Karpas-422 (cell line): ENCODE measurements at regions not wholly inside any gene's neighbourhood (a gene's known extent, or its start where the extent isn't known, plus 50 kb on each side); places are given as distances from the start of the nearest gene placed in this dataset.
"Not testable (repeated sequence)": the region's sequence is repeated elsewhere in the genome, so short reads cannot be mapped to it uniquely, and the experiment has no call there.

Experiments used
- DNase-seq: peaks from one replicate; pipeline ENCODE4 v3.0.0-alpha.2; 2015
- H2AFZ ChIP-seq: fragments of 200-600 bp; sonication (generic); 2 replicates; pipeline ENCODE4 v1.6.1; 2014; ENCODE audit warnings: antibody characterized with exemption, low read length, mixed read lengths
- H3K27ac ChIP-seq: fragments of 200-600 bp; sonication (generic); 2 replicates; pipeline ENCODE4 v1.5.1; 2014; ENCODE audit warnings: mild to moderate bottlenecking, low read length, moderate library complexity
- H3K27me3 ChIP-seq: fragments of 200-600 bp; sonication (generic); 2 replicates; pipeline ENCODE4 v1.6.1; 2014; ENCODE audit warnings: low read length, mixed read lengths
- H3K36me3 ChIP-seq: fragments of 200-600 bp; sonication (generic); 2 replicates; pipeline ENCODE4 v1.6.1; 2014; ENCODE audit warnings: low read length, mixed read lengths; ENCODE audit not compliant: insufficient read depth
- H3K4me1 ChIP-seq: fragments of 200-600 bp; sonication (generic); 2 replicates; pipeline ENCODE4 v1.6.1; 2014; ENCODE audit warnings: mild to moderate bottlenecking, low read length, mixed read lengths
- H3K4me2 ChIP-seq: fragments of 200-600 bp; sonication (generic); 2 replicates; pipeline ENCODE4 v1.6.1; 2014; ENCODE audit warnings: low read length, low read depth, mild to moderate bottlenecking; ENCODE audit not compliant: poor library complexity, severe bottlenecking
- H3K4me3 ChIP-seq: fragments of 200-600 bp; sonication (generic); 2 replicates; pipeline ENCODE4 v1.5.1; 2014; ENCODE audit warnings: mild to moderate bottlenecking, antibody characterized with exemption, low read length, mixed read lengths
- H3K79me2 ChIP-seq: fragments of 200-600 bp; sonication (generic); 2 replicates; pipeline ENCODE4 v1.6.1; 2014; ENCODE audit warnings: mild to moderate bottlenecking, low read length, mixed read lengths
- H3K9ac ChIP-seq: fragments of 200-600 bp; sonication (generic); 2 replicates; pipeline ENCODE4 v1.6.0; 2014; ENCODE audit warnings: low read length
- H3K9me2 ChIP-seq: fragments of 200-600 bp; sonication (generic), shearing (Covaris generic); replicated peaks from 2 replicates; pipeline ENCODE4 v1.6.0; 2014; ENCODE audit warnings: mild to moderate bottlenecking, low read length, moderate library complexity; ENCODE audit not compliant: insufficient read depth
- H3K9me3 ChIP-seq: fragments of 300-700, 200-600 bp; sonication (generic); 2 replicates; pipeline ENCODE4 v1.6.1; 2014; ENCODE audit warnings: low read length, mixed read lengths
- H4K20me1 ChIP-seq: fragments of 200-600 bp; sonication (generic); 2 replicates; pipeline ENCODE4 v1.6.1; 2014; ENCODE audit warnings: mild to moderate bottlenecking, antibody characterized with exemption, low read length, low read depth; ENCODE audit not compliant: insufficient read depth

DNA sequence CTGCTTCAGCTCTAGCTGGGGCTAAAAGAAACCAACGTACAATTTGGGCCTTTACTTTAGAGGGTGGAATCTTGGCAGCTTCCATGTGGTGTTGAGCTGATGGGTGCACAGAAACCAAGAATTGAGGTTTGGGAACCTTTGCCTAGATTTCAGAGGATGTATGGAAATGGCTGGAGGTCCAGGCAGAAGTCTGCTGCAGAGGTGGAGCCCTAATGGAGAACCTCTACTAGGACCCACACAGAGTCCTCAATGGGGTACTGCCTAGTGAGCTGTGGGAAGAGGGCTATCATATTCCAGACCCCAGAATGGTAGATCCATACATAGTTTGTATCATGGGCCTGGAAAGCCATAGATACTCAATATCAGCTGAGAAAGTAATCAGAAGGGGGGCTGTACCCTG, 500.4 kb upstream of the ATP2B1 start:
- Histone ChIP-seq H3K9me2 (no peaks in the 10 kb centered on the region), H4K20me1 (no peaks in the 10 kb centered on the region), H2AFZ (no peak overlapping the region), H3K9ac (no peak overlapping the region), H3K27me3 (no peaks in the 10 kb centered on the region), H3K27ac (no peak overlapping the region), H3K4me2 (no peak overlapping the region), H3K4me3 (no peak overlapping the region), H3K79me2 (no peaks in the 10 kb centered on the region), H3K9me3 (no peaks in the 10 kb centered on the region; the same call in none of the 2 replicates), H3K36me3 (no peaks in the 10 kb centered on the region), H3K4me1 (no peaks in the 10 kb centered on the region)
- DNase-seq, result no peak

DNA sequence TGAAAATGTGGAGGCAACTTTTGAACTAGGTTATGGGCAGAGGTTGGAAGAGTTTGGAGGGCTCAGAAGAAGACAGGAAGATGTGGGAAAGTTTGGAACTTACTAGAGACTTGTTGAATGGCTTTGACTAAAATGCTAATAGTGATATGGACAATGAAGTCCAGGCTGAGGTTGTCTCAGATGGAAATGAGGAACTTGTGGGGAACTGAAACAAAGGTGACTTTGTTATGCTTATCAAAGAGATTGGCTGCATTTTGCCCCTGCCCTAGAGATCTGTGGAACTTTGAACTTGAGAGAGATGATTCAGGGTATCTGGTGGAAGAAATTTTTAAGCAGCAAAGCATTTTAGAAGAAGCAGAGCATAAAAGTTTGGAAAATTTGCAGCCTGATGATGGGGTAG, 499.7 kb upstream of the ATP2B1 start:
- H2AFZ ChIP-seq, H3K9ac ChIP-seq, H3K27me3 ChIP-seq, H3K4me3 ChIP-seq, H3K27ac ChIP-seq, H3K9me3 ChIP-seq, H3K4me2 ChIP-seq, H4K20me1 ChIP-seq, H3K9me2 ChIP-seq, H3K79me2 ChIP-seq, DNase-seq, H3K4me1 ChIP-seq, H3K36me3 ChIP-seq: not testable (repeated sequence)

DNA sequence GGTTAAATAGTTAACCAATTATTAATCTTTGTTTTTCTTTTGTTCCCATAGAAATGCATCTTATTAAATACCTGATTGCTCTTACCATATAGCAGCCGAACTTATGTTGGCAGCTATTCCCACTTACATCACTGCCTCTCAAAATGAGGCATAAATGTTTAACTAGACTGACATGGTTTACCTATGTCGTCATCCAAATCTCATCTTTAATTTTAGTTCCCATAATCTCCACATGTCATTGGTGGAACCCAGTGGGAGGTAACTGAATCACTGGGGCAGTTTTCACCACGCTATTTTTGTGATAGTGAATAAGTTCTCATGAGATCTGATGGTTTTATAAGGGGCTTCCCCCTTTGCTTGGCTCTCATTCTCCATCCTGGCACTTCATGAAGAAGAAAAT, 499.2 kb upstream of the ATP2B1 start:
- H3K4me3 ChIP-seq, result no peak overlapping the region
- H3K9ac ChIP-seq, result no peak overlapping the region
- H3K79me2 ChIP-seq, result no peaks in the 10 kb centered on the region
- no peak overlapping the region for H3K27ac ChIP-seq
- no peaks in the 10 kb centered on the region for H3K36me3 ChIP-seq
- no peaks in the 10 kb centered on the region for H3K4me1 ChIP-seq
- no peak overlapping the region for H3K4me2 ChIP-seq
- H3K9me2 ChIP-seq, result no peaks in the 10 kb centered on the region
- no peaks in the 10 kb centered on the region for H3K27me3 ChIP-seq
- H2AFZ ChIP-seq, result no peak overlapping the region
- no peaks in the 10 kb centered on the region for H4K20me1 ChIP-seq
- no peaks in the 10 kb centered on the region; the same call in none of the 2 replicates for H3K9me3 ChIP-seq
- DNase-seq, result no peak

DNA sequence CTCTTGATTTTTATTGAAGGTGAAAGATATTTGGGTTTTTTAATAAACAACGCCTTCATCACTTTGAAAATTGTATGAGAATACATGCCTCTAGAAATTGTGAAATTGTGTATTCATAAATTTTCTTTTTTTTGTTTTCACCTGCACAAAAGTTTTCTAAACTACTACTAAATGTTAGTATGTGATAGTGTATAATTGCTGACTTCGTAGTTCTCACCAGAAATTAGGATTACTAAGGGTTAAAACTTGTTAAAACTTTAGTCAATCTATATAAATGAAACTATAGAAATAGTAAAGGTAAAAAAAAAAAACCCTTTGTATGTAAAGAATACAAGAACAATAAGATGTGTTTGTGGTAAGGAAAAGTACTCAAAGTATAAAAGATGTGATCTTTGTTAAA, 496.5 kb upstream of the ATP2B1 start:
- no peaks in the 10 kb centered on the region for H3K36me3 ChIP-seq
- H3K4me1 ChIP-seq, result no peaks in the 10 kb centered on the region
- no peaks in the 10 kb centered on the region; the same call in none of the 2 replicates for H3K9me3 ChIP-seq
- no peaks in the 10 kb centered on the region for H3K79me2 ChIP-seq
- no peaks in the 10 kb centered on the region for H4K20me1 ChIP-seq
- no peak overlapping the region for H3K4me3 ChIP-seq
- no peak overlapping the region for H2AFZ ChIP-seq
- DNase-seq, result no peak
- no peak overlapping the region for H3K9ac ChIP-seq
- H3K27me3 ChIP-seq, result no peaks in the 10 kb centered on the region
- no peak overlapping the region for H3K4me2 ChIP-seq
- no peaks in the 10 kb centered on the region for H3K9me2 ChIP-seq
- no peak overlapping the region for H3K27ac ChIP-seq

DNA sequence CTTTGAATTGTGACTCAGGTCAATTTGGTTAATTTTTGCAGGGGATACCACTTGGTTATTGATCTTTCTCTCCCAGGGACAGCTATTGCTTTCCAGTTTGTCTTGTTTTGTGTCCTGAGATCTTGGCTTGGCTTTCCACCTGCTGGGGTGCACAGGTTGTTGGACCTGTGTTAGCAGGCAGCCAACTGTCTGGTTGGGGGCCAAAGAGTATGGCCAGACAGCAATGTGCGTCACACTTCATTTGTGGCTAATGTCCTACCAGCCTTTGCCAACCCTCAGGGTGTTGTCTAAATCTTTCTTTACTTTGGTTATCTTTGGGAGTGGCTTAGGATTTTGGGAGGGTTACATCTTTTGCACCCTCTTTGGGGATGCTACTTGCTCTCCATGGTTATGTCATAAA, 494.9 kb upstream of the ATP2B1 start:
- no peaks in the 10 kb centered on the region for H3K36me3 ChIP-seq
- H3K4me1 ChIP-seq, result no peaks in the 10 kb centered on the region
- H3K9me3 ChIP-seq, result no peaks in the 10 kb centered on the region; the same call in 1 of the 2 replicates
- H3K27ac ChIP-seq, result no peak overlapping the region
- no peak overlapping the region for H3K9ac ChIP-seq
- H3K79me2 ChIP-seq, result no peaks in the 10 kb centered on the region
- H2AFZ ChIP-seq, result no peak overlapping the region
- no peaks in the 10 kb centered on the region for H4K20me1 ChIP-seq
- no peaks in the 10 kb centered on the region for H3K27me3 ChIP-seq
- H3K4me3 ChIP-seq, result no peak overlapping the region
- no peak overlapping the region for H3K4me2 ChIP-seq
- DNase-seq, result no peak
- H3K9me2 ChIP-seq, result no peaks in the 10 kb centered on the region

DNA sequence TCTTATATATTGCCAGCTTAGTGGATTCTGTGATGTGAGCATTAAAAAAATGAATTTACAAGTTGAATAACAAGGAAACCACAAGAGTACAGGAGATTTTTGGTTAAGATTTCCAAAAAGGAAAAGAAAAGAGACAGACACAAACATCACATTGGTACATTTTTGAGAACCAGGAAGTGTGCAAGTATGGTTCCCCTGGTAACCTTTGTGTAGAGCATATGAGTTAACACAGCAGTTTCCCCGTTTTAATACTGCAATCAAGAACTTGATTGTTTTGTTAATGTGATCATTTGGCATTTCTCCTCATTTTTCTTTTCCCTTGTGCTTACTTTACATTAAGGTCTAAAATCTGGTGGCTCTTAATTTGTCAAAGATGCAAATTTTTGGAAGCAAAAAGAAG, 490.4 kb upstream of the ATP2B1 start:
- Histone ChIP-seq H4K20me1 (no peaks in the 10 kb centered on the region), H3K4me2 (no peak overlapping the region), H3K9me2 (no peaks in the 10 kb centered on the region), H3K9ac (no peak overlapping the region), H3K27ac (no peak overlapping the region), H3K27me3 (no peaks in the 10 kb centered on the region), H3K4me1 (no peaks in the 10 kb centered on the region), H2AFZ (no peak overlapping the region), H3K9me3 (no peaks in the 10 kb centered on the region), H3K36me3 (no peaks in the 10 kb centered on the region), H3K79me2 (no peaks in the 10 kb centered on the region), H3K4me3 (no peak overlapping the region)
- DNase-seq, result no peak

DNA sequence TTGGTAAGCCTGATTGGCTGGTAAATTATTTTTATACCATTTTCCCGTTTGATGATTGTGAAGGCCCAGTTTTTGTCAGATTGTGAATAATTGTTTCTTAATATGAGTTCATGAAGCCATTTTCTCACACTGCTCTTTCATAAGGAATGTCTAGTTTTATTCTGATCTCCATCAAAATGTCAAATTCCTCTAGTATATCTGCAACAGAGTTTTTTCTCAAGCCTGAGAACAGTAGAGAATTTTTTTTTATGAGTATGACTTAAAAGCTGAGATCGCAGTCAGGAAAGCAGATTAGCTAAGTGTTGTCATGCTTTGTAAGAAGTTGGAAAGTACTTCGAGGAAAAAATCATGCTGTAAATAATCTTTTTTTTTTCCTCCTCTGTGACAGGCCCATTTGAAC, 484.9 kb upstream of the ATP2B1 start:
- Histone ChIP-seq H3K4me2 (no peak overlapping the region), H3K4me3 (no peak overlapping the region), H3K9me2 (no peaks in the 10 kb centered on the region), H3K27ac (no peak overlapping the region), H3K79me2 (no peaks in the 10 kb centered on the region), H3K9me3 (0 out of 2 replicates have a peak, but pooled peaks cover 5% of the 10 kb centered on the region), H3K4me1 (no peaks in the 10 kb centered on the region), H3K27me3 (no peaks in the 10 kb centered on the region), H3K9ac (no peak overlapping the region), H4K20me1 (no peaks in the 10 kb centered on the region), H3K36me3 (no peaks in the 10 kb centered on the region), H2AFZ (no peak overlapping the region)
- no peak for DNase-seq

DNA sequence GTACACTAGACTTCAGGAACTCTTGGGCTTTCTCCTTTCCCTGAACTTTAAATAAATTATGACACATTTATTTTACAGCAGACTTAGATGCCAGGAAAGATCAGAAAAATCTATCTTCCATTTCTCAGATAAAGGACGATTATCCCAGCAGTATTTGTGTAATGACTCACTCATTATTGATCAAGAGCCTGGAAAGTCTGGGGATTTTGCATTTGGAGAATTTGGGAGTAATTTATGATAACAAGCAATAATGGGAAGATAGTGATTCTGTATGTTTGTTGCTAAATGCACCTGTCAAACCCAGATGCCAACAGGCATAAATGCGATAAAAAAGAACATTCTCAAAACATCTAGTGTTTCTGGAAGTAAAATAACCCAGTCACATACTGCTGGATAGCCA, 480.2 kb upstream of the ATP2B1 start:
- Histone ChIP-seq H3K4me1 (no peaks in the 10 kb centered on the region), H3K4me2 (no peak overlapping the region), H3K36me3 (no peaks in the 10 kb centered on the region), H3K9ac (no peak overlapping the region), H3K9me2 (no peaks in the 10 kb centered on the region), H3K9me3 (peaks cover 7% of the 10 kb centered on the region; the same call in 1 of the 2 replicates), H3K4me3 (no peak overlapping the region), H2AFZ (no peak overlapping the region), H3K27ac (no peak overlapping the region), H3K79me2 (no peaks in the 10 kb centered on the region), H4K20me1 (no peaks in the 10 kb centered on the region), H3K27me3 (no peaks in the 10 kb centered on the region)
- no peak for DNase-seq

DNA sequence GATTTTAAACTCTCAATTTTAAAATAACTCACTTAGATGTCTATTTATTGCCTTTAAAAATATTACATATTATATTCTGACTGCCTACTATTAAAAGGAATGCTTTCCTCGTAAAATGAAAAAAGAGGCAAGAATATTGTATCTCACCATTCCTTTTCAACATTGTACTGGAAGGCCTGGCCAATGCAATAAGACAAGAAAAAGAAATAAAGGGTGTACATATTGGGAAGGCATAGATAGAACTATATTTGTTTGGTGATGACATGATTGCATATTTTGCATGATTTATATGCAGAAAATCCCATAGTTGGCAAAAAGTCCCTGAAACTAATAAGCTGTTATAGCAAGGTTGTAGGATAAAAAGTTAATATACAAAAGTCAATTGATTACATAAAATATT, 474.6 kb upstream of the ATP2B1 start:
- H3K27ac ChIP-seq, result no peak overlapping the region
- no peak overlapping the region for H3K4me2 ChIP-seq
- no peak overlapping the region for H3K9ac ChIP-seq
- H4K20me1 ChIP-seq, result no peaks in the 10 kb centered on the region
- H3K27me3 ChIP-seq, result no peaks in the 10 kb centered on the region
- DNase-seq, result no peak
- H3K79me2 ChIP-seq, result no peaks in the 10 kb centered on the region
- no peaks in the 10 kb centered on the region for H3K4me1 ChIP-seq
- H3K9me3 ChIP-seq, result peaks cover 15% of the 10 kb centered on the region
- no peaks in the 10 kb centered on the region for H3K36me3 ChIP-seq
- no peaks in the 10 kb centered on the region for H3K9me2 ChIP-seq
- no peak overlapping the region for H3K4me3 ChIP-seq
- H2AFZ ChIP-seq, result no peak overlapping the region
